Chondrocyte (in vitro differentiated cells): ENCODE measurements at regions not wholly inside any gene's neighbourhood (a gene's known extent, or its start where the extent isn't known, plus 50 kb on each side); places are given as distances from the start of the nearest gene placed in this dataset.

Experiments
- DNase-seq: peaks from one replicate; pipeline ENCODE4 v3.0.0; 2021; ENCODE audit warnings: mixed read lengths, low spot score
- H3K27ac Mint-ChIP-seq: one replicate; pipeline ENCODE4 v1.8.0; 2021; ENCODE audit warnings: mild to moderate bottlenecking, moderate library complexity, mixed read lengths; ENCODE audit not compliant: unreplicated experiment
- H3K27me3 Mint-ChIP-seq: 2 replicates; pipeline ENCODE4 v1.8.0; 2021; ENCODE audit warnings: low read depth, mixed read lengths
- H3K36me3 Mint-ChIP-seq: 2 replicates; pipeline ENCODE4 v1.8.0; 2021; ENCODE audit warnings: low read depth, mixed read lengths
- H3K4me1 Mint-ChIP-seq: 2 replicates; pipeline ENCODE4 v1.8.0; 2021; ENCODE audit warnings: low read depth, mild to moderate bottlenecking, mixed read lengths
- H3K4me3 Mint-ChIP-seq: one replicate; pipeline ENCODE4 v1.8.0; 2021; ENCODE audit warnings: mild to moderate bottlenecking, moderate library complexity, mixed read lengths; ENCODE audit not compliant: unreplicated experiment
- H3K9me3 Mint-ChIP-seq: 2 replicates; pipeline ENCODE4 v1.8.0; 2021; ENCODE audit warnings: low read depth, mixed read lengths
- CTCF ChIP-seq: fragments of 200-600 bp; sonication (generic); IDR thresholded peaks from 2 replicates; pipeline ENCODE4 v1.5.0; 2021; ENCODE audit warnings: antibody characterized with exemption, mild to moderate bottlenecking, moderate library complexity

GRCh38 chr22:49134076-49134475 is 693.6 kb downstream of the BRD1 start:
- Mint-ChIP-seq H3K27ac (no peak overlapping the region), H3K9me3 (no peaks in the 10 kb centered on the region), H3K36me3 (no peaks in the 10 kb centered on the region), H3K27me3 (peaks cover 13% of the 10 kb centered on the region), H3K4me1 (no peaks in the 10 kb centered on the region), H3K4me3 (no peak overlapping the region)
- TF ChIP-seq CTCF: no peak
- no peak for DNase-seq

GRCh38 chr22:49133541-49133940 is 694.1 kb downstream of the BRD1 start:
- no peak for TF ChIP-seq CTCF
- Mint-ChIP-seq H3K4me3 (no peak overlapping the region), H3K27me3 (peaks cover 13% of the 10 kb centered on the region), H3K36me3 (no peaks in the 10 kb centered on the region), H3K9me3 (no peaks in the 10 kb centered on the region), H3K27ac (no peak overlapping the region), H3K4me1 (no peaks in the 10 kb centered on the region)
- no peak for DNase-seq

DNA sequence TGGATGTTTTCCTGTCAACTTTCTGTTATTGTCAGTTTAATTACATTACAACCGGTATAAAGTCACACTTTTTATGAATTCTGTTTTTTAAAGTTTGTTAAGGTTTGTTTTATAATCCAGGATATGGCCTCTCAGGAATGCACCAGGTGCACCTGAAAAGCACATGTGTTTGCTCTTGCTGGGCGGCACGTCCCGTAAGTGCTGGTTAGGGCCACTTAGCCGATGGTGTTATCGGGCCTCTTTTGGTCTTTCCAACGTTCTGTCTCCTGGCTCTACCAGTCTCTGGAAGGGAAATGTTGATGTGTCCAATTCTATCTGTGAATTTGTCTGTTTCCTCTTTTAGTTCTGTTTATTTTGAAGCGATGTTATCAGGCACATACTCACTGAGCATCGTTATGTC is 695.7 kb downstream of the BRD1 start:
- H3K36me3 Mint-ChIP-seq: no peaks in the 10 kb centered on the region
- peaks cover 14% of the 10 kb centered on the region for H3K27me3 Mint-ChIP-seq

GRCh38 chr22:49129736-49130135 is 697.9 kb downstream of the BRD1 start:
- Mint-ChIP-seq H3K27me3 (peaks cover 19% of the 10 kb centered on the region), H3K36me3 (no peaks in the 10 kb centered on the region), H3K9me3 (no peaks in the 10 kb centered on the region), H3K27ac (no peak overlapping the region), H3K4me3 (no peak overlapping the region), H3K4me1 (no peaks in the 10 kb centered on the region)
- no peak for DNase-seq
- no peak for TF ChIP-seq CTCF

More for the DNA sequence above, 695.7 kb downstream of the BRD1 start:
- DNase-seq: no peak
- Mint-ChIP-seq H3K9me3 (no peaks in the 10 kb centered on the region), H3K27ac (no peak overlapping the region), H3K4me1 (no peaks in the 10 kb centered on the region), H3K4me3 (no peak overlapping the region)
- no peak for TF ChIP-seq CTCF

DNA sequence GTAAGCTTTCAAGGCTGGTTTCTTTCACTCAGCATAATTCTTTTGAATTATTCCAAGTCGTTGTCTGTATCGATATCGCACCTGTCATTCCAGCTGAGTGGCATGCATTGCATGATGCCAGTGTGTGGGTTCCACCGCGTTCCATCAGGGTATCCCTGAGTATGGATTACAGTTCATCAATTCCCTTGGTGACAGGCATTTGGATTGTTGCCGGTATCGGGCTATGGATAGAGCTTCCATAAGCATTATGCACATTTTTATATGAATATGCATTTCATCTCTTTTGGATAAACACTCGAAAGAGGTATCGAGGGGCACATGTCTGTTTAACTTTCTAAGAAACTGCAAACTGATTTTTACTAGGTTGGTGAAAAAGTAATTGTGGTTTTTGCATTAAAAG is 698.8 kb downstream of the BRD1 start:
- Mint-ChIP-seq H3K4me1 (no peaks in the 10 kb centered on the region), H3K27me3 (peaks cover 23% of the 10 kb centered on the region)

More for the DNA sequence above, 698.8 kb downstream of the BRD1 start:
- TF ChIP-seq CTCF: no peak
- Mint-ChIP-seq H3K27ac (no peak overlapping the region), H3K9me3 (no peaks in the 10 kb centered on the region), H3K4me3 (no peak overlapping the region), H3K36me3 (no peaks in the 10 kb centered on the region)
- DNase-seq: no peak
